ENCODE measurements at regions not wholly inside any gene's neighbourhood (a gene's known extent, or its start where the extent isn't known, plus 50 kb on each side); places are given as distances from the start of the nearest gene placed in this dataset.
"Not testable (repeated sequence)": the region's sequence is repeated elsewhere in the genome, so short reads cannot be mapped to it uniquely, and the experiment has no call there.

DNA sequence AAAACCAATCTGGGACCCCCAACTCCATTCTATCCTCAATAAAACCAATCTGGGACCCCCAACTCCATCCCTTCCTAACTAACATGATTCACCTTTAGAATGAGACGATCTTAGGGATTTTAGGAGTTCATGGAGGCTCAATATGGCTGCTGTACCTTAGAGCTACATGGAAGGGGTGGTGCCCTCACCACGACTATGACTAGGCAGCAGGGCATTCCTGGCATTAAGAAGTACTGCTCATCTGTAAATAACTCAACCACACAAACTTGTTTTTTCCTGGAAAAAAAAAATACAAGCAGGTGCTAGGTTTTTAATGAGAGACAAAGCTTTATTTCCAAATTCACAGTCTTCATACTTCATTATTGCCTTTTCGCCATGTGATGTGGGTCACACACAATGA lies 346.5 kb upstream of the FAT1 start:
- no peak for DNase-seq

DNA sequence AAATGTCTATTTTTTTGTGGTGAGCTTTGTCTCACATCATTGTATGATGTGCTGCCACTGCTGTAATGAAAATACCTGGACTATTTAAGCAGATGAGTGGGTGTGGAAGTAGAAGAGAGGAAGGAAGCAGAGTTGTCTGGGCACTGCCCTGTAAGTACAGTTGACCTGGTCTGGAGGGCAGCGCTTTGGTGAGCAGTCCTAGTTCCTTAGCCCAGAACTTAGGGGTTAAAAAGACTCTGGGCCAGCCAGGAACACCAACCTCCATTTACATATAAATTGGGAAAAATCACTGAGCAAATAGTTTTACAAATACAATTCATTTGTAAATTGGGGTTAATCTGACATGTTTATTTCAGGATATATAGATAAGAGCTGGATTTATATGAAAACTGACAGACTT lies 347.1 kb upstream of the FAT1 start:
- DNase-seq: no peak

DNA sequence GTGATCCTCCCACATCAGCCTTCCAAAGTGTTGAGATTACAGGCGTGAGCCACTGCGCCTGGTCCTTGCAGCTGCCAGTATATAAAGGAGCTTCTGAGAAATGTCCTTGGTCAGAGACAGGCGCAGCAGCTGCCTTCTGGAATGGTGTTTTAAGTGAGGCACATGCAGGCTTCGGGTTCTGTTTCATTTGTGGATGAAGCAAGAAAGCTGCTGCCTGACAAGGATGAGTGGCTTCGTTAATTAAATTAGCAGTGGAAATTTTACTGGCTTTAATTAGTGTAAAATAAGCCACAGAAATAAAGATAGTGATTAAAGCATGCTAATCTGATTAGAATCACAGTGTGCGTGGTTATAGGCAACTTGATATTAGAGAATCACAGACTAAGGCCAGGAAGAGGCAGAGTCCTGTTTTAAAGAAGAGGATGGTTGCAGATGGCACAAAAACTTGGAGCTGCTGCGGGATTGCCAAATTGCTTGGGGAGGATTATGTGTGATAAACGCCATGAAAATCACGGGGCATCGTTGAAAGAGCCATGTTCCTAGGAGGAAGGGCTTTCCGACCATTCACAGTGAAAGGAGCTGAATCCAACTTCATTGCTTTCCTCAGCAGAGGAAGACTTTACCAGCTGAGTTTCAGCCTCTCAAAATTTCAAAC lies 348.4 kb upstream of the FAT1 start:
- no peak for DNase-seq

DNA sequence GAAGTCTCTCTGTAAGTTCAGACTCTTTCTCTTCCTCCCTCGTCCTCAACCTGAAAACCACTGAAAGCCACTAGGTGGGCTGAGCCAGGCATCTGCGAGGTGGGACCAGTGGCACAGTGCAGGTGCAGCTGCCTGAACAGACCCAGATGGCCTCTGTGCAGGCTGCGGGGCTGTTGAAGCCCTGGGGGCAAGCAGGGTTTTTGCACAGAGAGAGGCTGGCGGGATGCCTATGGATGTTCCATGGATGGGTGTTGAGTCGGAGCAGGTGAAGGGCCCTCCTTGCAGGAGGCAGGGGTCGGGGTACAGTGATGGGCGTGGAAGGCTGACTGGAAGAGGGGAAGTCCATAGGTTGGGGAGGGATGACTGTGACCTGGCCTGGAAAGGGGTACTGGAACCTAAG lies 350.2 kb upstream of the FAT1 start:
- DNase-seq: no peak

DNA sequence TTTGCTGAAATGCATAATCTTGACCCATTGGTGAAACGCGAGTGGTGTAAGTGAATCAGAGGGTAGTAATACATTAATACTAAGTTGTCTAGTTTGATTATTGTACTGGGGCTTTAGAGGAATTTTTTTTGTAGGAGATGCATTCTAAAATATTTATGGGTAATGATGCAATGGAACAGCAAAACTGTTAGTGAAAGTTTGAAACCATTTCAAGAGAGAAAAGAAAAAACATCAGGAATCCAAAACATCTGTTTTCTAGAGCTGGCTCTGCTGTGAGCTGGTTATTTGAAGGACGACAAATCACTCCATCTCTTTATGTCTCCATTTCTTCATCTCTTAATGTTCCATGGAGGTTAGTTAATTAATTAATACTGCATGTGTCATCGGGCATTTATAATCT lies 351.9 kb upstream of the FAT1 start:
- DNase-seq: peak; percentile 44

- DNase-seq: no peak
These were observed 354.2 kb upstream of the FAT1 start for GRCh38 chr4:187077744-187078401.

DNA sequence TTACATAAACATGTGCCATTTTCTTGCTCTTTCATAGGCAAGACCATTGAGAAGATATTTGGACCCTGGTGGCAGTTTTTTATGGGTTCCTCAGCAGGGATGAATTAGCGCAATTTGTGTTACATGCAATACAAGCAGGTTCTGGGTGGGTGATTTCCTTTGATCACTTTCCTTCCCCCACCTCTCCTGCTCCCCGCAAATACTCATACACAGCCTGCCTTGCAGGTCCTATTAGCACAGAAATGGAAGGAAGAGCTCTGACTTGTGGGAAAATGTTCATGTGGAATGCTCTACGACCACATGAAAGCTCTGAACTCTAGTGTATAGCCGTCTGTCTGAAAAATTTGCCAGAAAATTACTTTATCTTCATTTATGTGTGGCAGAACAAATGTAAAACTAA lies 361.0 kb upstream of the FAT1 start:
- no peak for DNase-seq

- no peak for DNase-seq
These were observed 361.7 kb upstream of the FAT1 start for GRCh38 chr4:187085339-187085738.

DNA sequence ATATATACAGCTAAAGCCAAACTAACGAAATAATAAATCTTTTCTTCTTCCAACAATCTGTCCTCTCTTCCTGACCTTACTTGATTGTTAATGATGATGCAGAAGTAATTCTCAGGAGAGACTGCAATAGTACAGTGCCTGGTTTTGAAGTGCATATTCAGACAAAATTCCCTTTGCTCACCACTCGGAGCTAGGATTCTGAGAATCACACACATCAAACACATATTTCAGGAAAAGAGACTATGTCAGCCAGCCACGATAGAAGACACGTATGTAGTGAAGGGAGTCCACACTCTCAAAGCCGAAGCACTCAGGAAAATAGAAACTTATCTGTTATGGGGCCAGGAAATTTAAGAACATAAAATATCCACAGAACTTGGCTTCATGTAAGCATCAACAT lies 362.5 kb upstream of the FAT1 start:
- no peak for DNase-seq

DNA sequence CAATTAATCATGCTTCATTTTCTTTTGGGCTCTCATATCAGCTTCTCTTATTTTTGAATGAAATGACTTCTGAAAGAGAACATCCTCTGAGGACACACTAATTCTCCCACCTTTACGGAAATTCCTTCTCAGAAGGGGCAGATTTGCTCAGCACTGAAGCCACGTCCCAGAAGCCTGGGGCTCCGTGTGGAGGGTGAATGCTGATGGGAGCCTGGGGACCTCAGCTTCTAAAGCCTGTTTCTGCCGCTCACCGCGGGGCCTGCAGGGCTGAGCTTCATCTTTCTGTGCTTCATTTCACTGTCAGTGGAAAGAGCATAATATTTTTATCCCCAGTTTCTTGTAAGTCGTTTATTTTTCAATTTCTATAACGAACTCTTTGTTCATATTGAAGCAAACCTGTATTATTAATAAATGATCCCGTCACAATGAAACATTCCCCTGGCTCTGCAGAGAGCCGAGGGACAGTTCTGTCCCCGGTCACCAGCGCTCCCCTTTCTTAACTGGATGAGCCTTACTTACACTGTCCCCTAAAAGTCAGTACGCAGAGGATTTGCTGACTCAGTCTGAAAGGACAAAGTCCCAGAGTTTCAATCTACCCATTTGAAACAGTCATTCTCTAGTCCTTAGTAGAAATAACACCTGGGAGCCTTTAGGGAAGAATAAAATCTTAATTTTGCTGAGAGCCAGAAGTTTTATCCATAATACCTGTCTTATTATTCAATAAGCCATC lies 364.6 kb upstream of the FAT1 start:
- no peak for DNase-seq

- peak; percentile 34 for DNase-seq
These were observed 366.7 kb upstream of the FAT1 start for GRCh38 chr4:187090401-187090800.

DNA sequence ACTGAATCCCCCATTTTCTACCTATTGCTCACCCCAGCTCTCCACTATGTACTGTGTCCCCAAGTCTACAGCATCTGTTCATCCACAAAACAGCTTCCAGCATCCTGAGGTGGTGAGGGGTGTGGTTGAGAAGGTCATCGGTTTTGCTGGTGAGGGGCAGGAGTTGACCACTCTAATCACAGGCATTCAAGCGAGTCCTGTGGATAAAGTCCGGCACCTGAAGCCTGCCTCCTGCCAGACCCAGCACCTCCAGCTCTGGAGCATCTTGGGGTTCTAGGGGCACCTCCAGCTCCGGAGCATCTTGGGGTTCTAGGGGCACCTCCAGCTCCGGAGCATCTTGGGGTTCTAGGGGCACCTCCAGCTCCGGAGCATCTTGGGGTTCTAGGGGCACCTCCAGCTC lies 367.2 kb upstream of the FAT1 start:
- DNase-seq: not testable (repeated sequence)

- no peak for DNase-seq
These were observed 370.5 kb upstream of the FAT1 start for GRCh38 chr4:187094144-187094543.

- no peak for DNase-seq
These were observed 374.8 kb upstream of the FAT1 start for GRCh38 chr4:187098429-187098828.

GRCh38 chr4:187103351-187103750 lies 379.7 kb upstream of the FAT1 start:
- no peak for DNase-seq

- DNase-seq: no peak
These were observed 385.2 kb upstream of the FAT1 start for GRCh38 chr4:187108845-187109244.

GRCh38 chr4:187109636-187110035 lies 386.0 kb upstream of the FAT1 start:
- no peak for DNase-seq

DNA sequence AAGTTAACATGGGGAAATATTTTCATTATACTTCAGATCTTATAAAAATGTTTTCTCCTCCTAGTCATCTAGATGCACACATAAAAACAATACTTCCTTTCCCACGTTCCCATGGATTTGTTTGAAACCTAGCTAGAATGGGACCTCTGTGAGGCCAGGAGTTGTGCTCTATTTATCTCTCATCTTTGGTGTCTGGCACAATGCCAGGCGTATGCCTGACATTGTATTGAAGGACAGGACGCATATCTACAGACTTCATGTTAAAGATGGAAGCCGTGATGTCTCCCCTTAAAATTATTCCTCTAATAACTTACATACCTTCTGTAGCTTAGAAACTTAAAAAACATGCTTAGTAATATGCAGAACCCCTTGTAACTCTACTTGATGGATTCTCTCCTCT lies 394.5 kb upstream of the FAT1 start:
- no peak for DNase-seq

GRCh38 chr4:187118602-187119120 lies 395.0 kb upstream of the FAT1 start:
- peak; percentile 76 for DNase-seq

GRCh38 chr4:187124331-187124730 lies 400.7 kb upstream of the FAT1 start:
- no peak for DNase-seq

DNA sequence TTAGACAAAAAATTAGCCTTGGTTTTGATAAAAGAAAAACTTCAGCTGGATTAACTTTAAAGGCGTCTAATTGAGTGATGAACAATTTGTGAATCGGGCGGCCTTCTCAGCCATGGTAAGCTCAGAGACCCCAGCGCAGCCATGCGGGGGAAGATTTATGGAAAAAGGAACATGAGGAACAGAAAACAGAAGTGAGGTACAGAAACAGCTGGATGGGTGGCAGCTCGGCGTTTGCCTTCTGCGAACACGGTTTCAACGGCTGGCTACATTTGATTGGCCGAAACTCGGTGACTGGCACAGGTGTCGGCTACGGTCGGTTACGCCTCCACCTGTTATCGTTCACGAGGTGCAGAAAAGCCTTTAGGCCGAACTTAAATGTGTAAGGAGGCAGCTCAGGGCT lies 401.4 kb upstream of the FAT1 start:
- DNase-seq: no peak

GRCh38 chr4:187127456-187127855 lies 403.8 kb upstream of the FAT1 start:
- no peak for DNase-seq

DNA sequence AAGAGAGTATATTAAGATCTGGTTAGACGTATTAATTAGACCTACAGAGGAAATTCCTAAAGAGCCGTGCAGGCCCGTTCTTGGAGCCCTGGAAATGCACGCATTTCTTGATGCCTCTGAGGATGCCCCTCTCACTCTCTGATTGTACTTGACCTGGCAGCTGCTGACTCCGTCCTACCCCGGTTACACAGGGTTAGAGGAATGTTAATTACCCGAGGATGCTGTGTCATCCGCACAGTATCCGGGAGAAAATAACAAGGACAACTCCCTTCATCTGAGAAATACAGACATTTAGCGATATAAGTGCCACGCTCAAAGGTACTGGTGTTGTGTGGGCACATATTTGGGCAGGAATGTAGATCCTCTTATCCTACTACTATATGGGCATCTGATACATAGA lies 404.6 kb upstream of the FAT1 start:
- DNase-seq: peak; percentile 93

DNA sequence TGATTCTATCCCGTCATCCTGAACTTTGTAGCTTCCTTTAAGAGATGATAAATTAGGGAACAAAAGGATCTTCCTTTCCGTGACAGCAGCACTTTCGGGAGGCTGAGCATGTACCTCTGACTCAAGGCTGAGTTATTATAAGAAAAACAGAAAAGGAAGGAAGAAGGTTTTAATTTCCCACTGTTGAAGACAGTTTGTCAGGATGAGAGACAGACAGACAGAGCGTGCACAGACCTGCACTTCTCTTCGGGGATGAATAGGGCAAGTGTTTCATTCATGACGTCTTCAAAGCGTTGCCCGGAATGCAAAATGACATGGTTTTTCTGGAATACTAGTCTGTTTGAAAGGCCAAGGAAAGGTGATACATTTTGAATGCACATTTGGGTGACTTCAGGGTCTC lies 405.3 kb upstream of the FAT1 start:
- DNase-seq: peak; percentile 91
